ENCODE measurements at regions not wholly inside any gene's neighbourhood (a gene's known extent, or its start where the extent isn't known, plus 50 kb on each side); places are given as distances from the start of the nearest gene placed in this dataset.

- 75 to 77% methylated on average over 3 of the region's 3 CpGs for WGBS, 2 donors
- Histone ChIP-seq H3K27me3 (ENCODE audit: control insufficient read depth in 3 of 3, insufficient read depth in 3 of 3, low read length in 2 of 3) (peaks cover 0 to 3% (median 0%) of the 10 kb centered on the region in 3 donors), H3K9me3 (ENCODE audit: control insufficient read depth in 4 of 4, insufficient read depth in 3 of 4, low read length in 3 of 4) (no peaks in the 10 kb centered on the region), H3K4me1 (ENCODE audit: control insufficient read depth in 5 of 5, insufficient read depth in 5 of 5, low read length in 5 of 5) (peaks cover 0 to 8% (median 0%) of the 10 kb centered on the region in 5 donors), H3K9ac (ENCODE audit: insufficient read depth in 1 of 2, low read length in 2 of 2) (no peak overlapping the region), H3K36me3 (ENCODE audit: control insufficient read depth in 4 of 4, insufficient read depth in 4 of 4, low read length in 4 of 4) (no peaks in the 10 kb centered on the region), H3K27ac (ENCODE audit: low read depth in 1 of 2, low read length in 1 of 2) (no peak overlapping the region), H3K4me3 (no peak overlapping the region)
- no peak for TF ChIP-seq CTCF (IDR thresholded peaks at IDR 0.05; ENCODE audit: control extremely low read depth, extremely low read depth)
- ATAC-seq (ENCODE audit: insufficient read depth, low FRiP score) (no peak), DNase-seq (no peak)
These were observed 124.6 kb upstream of the ESR1 start for GRCh38 chr6:151682922-151683321.

- TF ChIP-seq CTCF (IDR thresholded peaks at IDR 0.05; ENCODE audit: control extremely low read depth, extremely low read depth): no peak
- Histone ChIP-seq H3K9ac (ENCODE audit: insufficient read depth in 1 of 2, low read length in 2 of 2) (no peak overlapping the region), H3K9me3 (ENCODE audit: control insufficient read depth in 4 of 4, insufficient read depth in 3 of 4, low read length in 3 of 4) (no peaks in the 10 kb centered on the region), H3K27ac (ENCODE audit: low read depth in 1 of 2, low read length in 1 of 2) (no peak overlapping the region), H3K27me3 (ENCODE audit: control insufficient read depth in 3 of 3, insufficient read depth in 3 of 3, low read length in 2 of 3) (peaks cover 0 to 3% (median 0%) of the 10 kb centered on the region in 3 donors), H3K36me3 (ENCODE audit: control insufficient read depth in 4 of 4, insufficient read depth in 4 of 4, low read length in 4 of 4) (no peaks in the 10 kb centered on the region), H3K4me1 (ENCODE audit: control insufficient read depth in 5 of 5, insufficient read depth in 5 of 5, low read length in 5 of 5) (peaks cover 0 to 8% (median 0%) of the 10 kb centered on the region in 5 donors), H3K4me3 (no peak overlapping the region)
- 79 to 92% methylated on average over 1 of the region's 1 CpG for WGBS, 2 donors
- no peak for DNase-seq
- no peak for ATAC-seq (ENCODE audit: insufficient read depth, low FRiP score)
These were observed 124.1 kb upstream of the ESR1 start for GRCh38 chr6:151683381-151683780.

- Histone ChIP-seq H3K36me3 (ENCODE audit: control insufficient read depth in 4 of 4, insufficient read depth in 4 of 4, low read length in 4 of 4) (no peaks in the 10 kb centered on the region), H3K27me3 (ENCODE audit: control insufficient read depth in 3 of 3, insufficient read depth in 3 of 3, low read length in 2 of 3) (no peaks in the 10 kb centered on the region), H3K4me3 (no peak overlapping the region), H3K27ac (ENCODE audit: low read depth in 1 of 2, low read length in 1 of 2) (no peak overlapping the region), H3K9ac (ENCODE audit: insufficient read depth in 1 of 2, low read length in 2 of 2) (no peak overlapping the region), H3K9me3 (ENCODE audit: control insufficient read depth in 4 of 4, insufficient read depth in 3 of 4, low read length in 3 of 4) (no peaks in the 10 kb centered on the region), H3K4me1 (ENCODE audit: control insufficient read depth in 5 of 5, insufficient read depth in 5 of 5, low read length in 5 of 5) (no peaks in the 10 kb centered on the region)
- ATAC-seq (ENCODE audit: insufficient read depth, low FRiP score): no peak
- WGBS, 2 donors: 60 to 79% methylated on average over 5 of the region's 5 CpGs
- DNase-seq: no peak
- no peak for TF ChIP-seq CTCF (IDR thresholded peaks at IDR 0.05; ENCODE audit: control extremely low read depth, extremely low read depth)
These were observed 117.8 kb upstream of the ESR1 start for GRCh38 chr6:151689499-151690201.

- Histone ChIP-seq H3K36me3 (ENCODE audit: control insufficient read depth in 4 of 4, insufficient read depth in 4 of 4, low read length in 4 of 4) (no peaks in the 10 kb centered on the region), H3K27me3 (ENCODE audit: control insufficient read depth in 3 of 3, insufficient read depth in 3 of 3, low read length in 2 of 3) (no peaks in the 10 kb centered on the region), H3K9me3 (ENCODE audit: control insufficient read depth in 4 of 4, insufficient read depth in 3 of 4, low read length in 3 of 4) (no peaks in the 10 kb centered on the region), H3K9ac (ENCODE audit: insufficient read depth in 1 of 2, low read length in 2 of 2) (no peak overlapping the region), H3K4me3 (no peak overlapping the region), H3K4me1 (ENCODE audit: control insufficient read depth in 5 of 5, insufficient read depth in 5 of 5, low read length in 5 of 5) (peaks cover 0 to 2% (median 0%) of the 10 kb centered on the region in 5 donors), H3K27ac (ENCODE audit: low read depth in 1 of 2, low read length in 1 of 2) (no peak overlapping the region)
- no peak for TF ChIP-seq CTCF (IDR thresholded peaks at IDR 0.05; ENCODE audit: control extremely low read depth, extremely low read depth)
- 28 to 44% methylated on average over 4 of the region's 4 CpGs for WGBS, 2 donors
- ATAC-seq (ENCODE audit: insufficient read depth, low FRiP score) (no peak), DNase-seq (peak in 2 of 3 donors; percentile 26 to 45)
These were observed 117.2 kb upstream of the ESR1 start for GRCh38 chr6:151690303-151690702.
